ENCODE measurements at regions not wholly inside any gene's neighbourhood (a gene's known extent, or its start where the extent isn't known, plus 50 kb on each side); places are given as distances from the start of the nearest gene placed in this dataset.

DNA sequence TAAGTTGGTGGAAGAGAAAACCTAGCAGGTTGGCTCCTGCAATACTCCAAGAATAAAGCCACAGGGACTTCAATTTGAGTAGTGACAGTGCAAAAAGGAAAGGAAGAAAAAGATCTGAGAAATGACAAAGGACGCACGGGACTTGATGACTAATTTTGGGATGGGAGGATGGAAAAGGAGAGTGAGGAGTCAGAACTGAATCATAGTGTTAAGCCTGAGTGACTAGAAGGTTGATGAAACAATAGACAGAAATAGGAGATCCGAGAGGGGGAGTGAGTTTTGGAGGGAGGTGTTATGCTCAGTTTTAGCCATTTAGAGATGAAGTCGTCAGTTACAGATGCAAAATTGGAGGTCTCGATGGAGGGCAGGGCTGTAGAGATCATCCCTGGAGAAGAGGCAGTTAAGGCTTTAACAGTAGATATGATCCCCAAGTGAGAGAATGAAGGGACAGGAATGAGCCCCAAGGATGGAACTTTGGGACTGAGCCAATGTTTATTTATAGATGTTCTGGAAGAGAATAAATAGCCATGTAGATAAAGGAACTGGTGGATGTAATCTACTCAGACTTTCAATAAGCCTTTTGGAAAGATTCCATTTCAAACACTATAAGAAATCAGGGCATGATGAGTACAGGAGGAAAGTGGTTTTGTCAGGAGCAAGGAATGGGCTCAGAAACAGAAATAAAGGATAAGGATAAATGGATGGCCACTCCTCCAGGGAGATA is 108.9 kb upstream of the NCAM1 start:
- TF ChIP-seq, protein P1, sequence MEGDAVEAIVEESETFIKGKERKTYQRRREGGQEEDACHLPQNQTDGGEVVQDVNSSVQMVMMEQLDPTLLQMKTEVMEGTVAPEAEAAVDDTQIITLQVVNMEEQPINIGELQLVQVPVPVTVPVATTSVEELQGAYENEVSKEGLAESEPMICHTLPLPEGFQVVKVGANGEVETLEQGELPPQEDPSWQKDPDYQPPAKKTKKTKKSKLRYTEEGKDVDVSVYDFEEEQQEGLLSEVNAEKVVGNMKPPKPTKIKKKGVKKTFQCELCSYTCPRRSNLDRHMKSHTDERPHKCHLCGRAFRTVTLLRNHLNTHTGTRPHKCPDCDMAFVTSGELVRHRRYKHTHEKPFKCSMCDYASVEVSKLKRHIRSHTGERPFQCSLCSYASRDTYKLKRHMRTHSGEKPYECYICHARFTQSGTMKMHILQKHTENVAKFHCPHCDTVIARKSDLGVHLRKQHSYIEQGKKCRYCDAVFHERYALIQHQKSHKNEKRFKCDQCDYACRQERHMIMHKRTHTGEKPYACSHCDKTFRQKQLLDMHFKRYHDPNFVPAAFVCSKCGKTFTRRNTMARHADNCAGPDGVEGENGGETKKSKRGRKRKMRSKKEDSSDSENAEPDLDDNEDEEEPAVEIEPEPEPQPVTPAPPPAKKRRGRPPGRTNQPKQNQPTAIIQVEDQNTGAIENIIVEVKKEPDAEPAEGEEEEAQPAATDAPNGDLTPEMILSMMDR (IDR thresholded peaks at IDR 0.05): no peak
- TF ChIP-seq POLR2A (IDR thresholded peaks at IDR 0.05) (no peak), POLR2AphosphoS5 (IDR thresholded peaks at IDR 0.05; ENCODE audit: insufficient read depth in 1 of 2, low read depth in 1 of 2) (no peak)

Data from vagina (tissue), 2 donors.